OCI-LY3 (cell line): ENCODE measurements at regions not wholly inside any gene's neighbourhood (a gene's known extent, or its start where the extent isn't known, plus 50 kb on each side); places are given as distances from the start of the nearest gene placed in this dataset.

Source experiments
- EZH2phosphoT487 ChIP-seq: fragments of 200-600 bp; shearing (Covaris generic); IDR thresholded peaks from 2 replicates; pipeline ENCODE4 v1.6.1; 2018; ENCODE audit warnings: antibody characterized with exemption, mixed run types, low read depth
- TF ChIP-seq, protein P1 (sequence below): fragments of 200-600, 300-600 bp; sonication (generic); IDR thresholded peaks from 2 replicates; pipeline ENCODE4 v1.5.1; 2014; ENCODE audit warnings: antibody characterized with exemption, low read length, low read depth

DNA sequence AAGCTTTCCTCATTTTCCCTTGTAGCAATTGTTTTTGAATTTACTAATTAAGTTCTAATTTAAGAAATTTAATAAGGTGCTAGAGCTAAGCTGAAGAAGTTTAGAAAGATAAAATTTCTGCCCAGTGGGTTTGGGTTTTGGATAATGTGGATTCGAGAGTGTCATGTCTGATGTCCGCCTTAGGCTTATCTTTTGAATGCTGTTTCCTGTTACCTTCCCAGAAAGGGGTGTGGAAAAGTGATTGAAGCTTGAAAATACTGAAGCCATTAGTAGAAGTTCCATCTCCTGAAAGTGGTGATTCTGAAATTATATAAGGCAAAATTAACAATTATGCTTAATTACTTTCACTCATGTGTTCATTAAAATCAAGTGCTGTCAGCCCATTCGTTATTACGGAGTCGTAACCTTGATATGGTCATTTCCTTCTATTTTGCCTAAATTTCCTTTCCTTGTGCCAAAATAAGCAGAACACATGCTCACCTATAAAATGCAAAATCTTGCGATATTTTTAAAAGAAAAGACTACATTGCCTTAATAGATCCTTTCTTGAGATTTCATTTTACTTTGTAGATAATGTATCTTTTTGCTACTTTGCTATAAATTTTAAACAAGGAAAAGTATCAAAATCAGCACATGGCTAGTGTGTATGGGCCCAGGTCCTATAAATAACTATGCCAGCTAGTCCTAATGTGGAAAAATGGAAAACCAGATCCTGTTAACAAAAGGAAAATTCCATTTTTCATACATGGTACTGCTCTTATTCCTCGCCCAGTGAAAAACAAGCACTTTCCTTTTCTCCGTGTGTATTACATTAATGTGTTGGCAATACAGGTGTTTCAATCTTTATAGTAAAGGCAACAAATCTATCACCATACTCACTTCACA, 97.3 kb downstream of the ICOS start:
- TF ChIP-seq, protein P1, sequence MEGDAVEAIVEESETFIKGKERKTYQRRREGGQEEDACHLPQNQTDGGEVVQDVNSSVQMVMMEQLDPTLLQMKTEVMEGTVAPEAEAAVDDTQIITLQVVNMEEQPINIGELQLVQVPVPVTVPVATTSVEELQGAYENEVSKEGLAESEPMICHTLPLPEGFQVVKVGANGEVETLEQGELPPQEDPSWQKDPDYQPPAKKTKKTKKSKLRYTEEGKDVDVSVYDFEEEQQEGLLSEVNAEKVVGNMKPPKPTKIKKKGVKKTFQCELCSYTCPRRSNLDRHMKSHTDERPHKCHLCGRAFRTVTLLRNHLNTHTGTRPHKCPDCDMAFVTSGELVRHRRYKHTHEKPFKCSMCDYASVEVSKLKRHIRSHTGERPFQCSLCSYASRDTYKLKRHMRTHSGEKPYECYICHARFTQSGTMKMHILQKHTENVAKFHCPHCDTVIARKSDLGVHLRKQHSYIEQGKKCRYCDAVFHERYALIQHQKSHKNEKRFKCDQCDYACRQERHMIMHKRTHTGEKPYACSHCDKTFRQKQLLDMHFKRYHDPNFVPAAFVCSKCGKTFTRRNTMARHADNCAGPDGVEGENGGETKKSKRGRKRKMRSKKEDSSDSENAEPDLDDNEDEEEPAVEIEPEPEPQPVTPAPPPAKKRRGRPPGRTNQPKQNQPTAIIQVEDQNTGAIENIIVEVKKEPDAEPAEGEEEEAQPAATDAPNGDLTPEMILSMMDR, result no peak
- TF ChIP-seq EZH2phosphoT487, result no peak
